ENCODE measurements at regions not wholly inside any gene's neighbourhood (a gene's known extent, or its start where the extent isn't known, plus 50 kb on each side); places are given as distances from the start of the nearest gene placed in this dataset.

- DNase-seq (ENCODE audit: low spot score): no peak
- TF ChIP-seq, protein P1, sequence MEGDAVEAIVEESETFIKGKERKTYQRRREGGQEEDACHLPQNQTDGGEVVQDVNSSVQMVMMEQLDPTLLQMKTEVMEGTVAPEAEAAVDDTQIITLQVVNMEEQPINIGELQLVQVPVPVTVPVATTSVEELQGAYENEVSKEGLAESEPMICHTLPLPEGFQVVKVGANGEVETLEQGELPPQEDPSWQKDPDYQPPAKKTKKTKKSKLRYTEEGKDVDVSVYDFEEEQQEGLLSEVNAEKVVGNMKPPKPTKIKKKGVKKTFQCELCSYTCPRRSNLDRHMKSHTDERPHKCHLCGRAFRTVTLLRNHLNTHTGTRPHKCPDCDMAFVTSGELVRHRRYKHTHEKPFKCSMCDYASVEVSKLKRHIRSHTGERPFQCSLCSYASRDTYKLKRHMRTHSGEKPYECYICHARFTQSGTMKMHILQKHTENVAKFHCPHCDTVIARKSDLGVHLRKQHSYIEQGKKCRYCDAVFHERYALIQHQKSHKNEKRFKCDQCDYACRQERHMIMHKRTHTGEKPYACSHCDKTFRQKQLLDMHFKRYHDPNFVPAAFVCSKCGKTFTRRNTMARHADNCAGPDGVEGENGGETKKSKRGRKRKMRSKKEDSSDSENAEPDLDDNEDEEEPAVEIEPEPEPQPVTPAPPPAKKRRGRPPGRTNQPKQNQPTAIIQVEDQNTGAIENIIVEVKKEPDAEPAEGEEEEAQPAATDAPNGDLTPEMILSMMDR (conservative IDR thresholded peaks at IDR 0.05; ENCODE audit: low read depth, low read length): no peak
- TF ChIP-seq EZH2 (IDR thresholded peaks at IDR 0.05; ENCODE audit: borderline replicate concordance, low read depth, low read length, poor library complexity, severe bottlenecking): no peak
- intact Hi-C loops (cut with micrococcal nuclease; ENCODE audit: unreplicated experiment): no loop called here
- Histone ChIP-seq H3K36me3 (ENCODE audit: insufficient read depth, low read length, poor library complexity, severe bottlenecking) (no peaks in the 10 kb centered on the region), H3K4me1 (ENCODE audit: insufficient read depth, low read length, poor library complexity, severe bottlenecking) (peaks cover 41% of the 10 kb centered on the region), H3K9me3 (ENCODE audit: low read depth, low read length, poor library complexity, severe bottlenecking) (no peaks in the 10 kb centered on the region), H3K4me3 (ENCODE audit: low read depth, low read length, poor library complexity, severe bottlenecking) (no peak overlapping the region), H3K27me3 (replicated peaks; ENCODE audit: insufficient read depth, low read depth, low read length, poor library complexity) (no peaks in the 10 kb centered on the region), H3K27ac (ENCODE audit: low read depth, low read length, poor library complexity, severe bottlenecking) (no peak overlapping the region)
- no TSS peak for BruUV-seq (replicated peaks)
- ChIA-PET POLR2A (ENCODE audit: low non-redundant PET) (no interaction called here), CTCF (no interaction called here)
Measured at GRCh38 chr7:136061433-136061832, 84.3 kb upstream of the MTPN start.

DNA sequence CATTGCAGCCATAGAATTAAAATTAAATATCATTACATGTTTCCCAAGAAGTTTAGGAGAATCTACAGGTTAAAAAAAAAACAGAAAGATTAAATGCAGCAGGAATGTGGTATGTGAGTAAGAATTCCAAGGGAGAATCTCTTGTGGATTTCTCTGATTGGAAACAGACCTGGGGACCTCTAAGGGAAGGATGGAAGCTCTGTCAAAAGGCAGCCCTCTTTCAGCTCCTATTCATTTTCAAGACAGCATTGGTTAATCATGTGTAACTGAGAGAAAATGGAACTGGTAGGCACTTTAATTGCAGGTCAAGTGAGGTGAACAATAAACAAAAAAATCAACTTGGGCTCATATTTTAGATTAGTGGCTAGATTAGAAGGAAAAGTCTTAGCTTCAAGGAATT, 81.4 kb upstream of the MTPN start:
- BruUV-seq (replicated peaks): no TSS peak
- CTCF ChIA-PET: no interaction called here

GRCh38 chr7:136057509-136057908, 80.3 kb upstream of the MTPN start:
- CTCF ChIA-PET: no interaction called here
- Histone ChIP-seq H3K27me3 (replicated peaks; ENCODE audit: insufficient read depth, low read depth, low read length, poor library complexity) (no peaks in the 10 kb centered on the region), H3K4me3 (ENCODE audit: low read depth, low read length, poor library complexity, severe bottlenecking) (no peak overlapping the region), H3K4me1 (ENCODE audit: insufficient read depth, low read length, poor library complexity, severe bottlenecking) (peaks cover 19% of the 10 kb centered on the region), H3K27ac (ENCODE audit: low read depth, low read length, poor library complexity, severe bottlenecking) (no peak overlapping the region), H3K36me3 (ENCODE audit: insufficient read depth, low read length, poor library complexity, severe bottlenecking) (no peaks in the 10 kb centered on the region), H3K9me3 (ENCODE audit: low read depth, low read length, poor library complexity, severe bottlenecking) (no peaks in the 10 kb centered on the region)
- DNase-seq (ENCODE audit: low spot score): no peak
- POLR2A ChIA-PET (ENCODE audit: low non-redundant PET): no interaction called here
- intact Hi-C loops (cut with micrococcal nuclease; ENCODE audit: unreplicated experiment): no loop called here
- TF ChIP-seq, protein P1 (conservative IDR thresholded peaks at IDR 0.05; ENCODE audit: low read depth, low read length): no peak
- TF ChIP-seq EZH2 (IDR thresholded peaks at IDR 0.05; ENCODE audit: borderline replicate concordance, low read depth, low read length, poor library complexity, severe bottlenecking): no peak
- no TSS peak for BruUV-seq (replicated peaks)

More for the DNA sequence above, 81.4 kb upstream of the MTPN start:
- H3K27me3 ChIP-seq (replicated peaks; ENCODE audit: insufficient read depth, low read depth, low read length, poor library complexity): no peaks in the 10 kb centered on the region
- no peak overlapping the region for H3K4me3 ChIP-seq (ENCODE audit: low read depth, low read length, poor library complexity, severe bottlenecking)
- POLR2A ChIA-PET (ENCODE audit: low non-redundant PET): no interaction called here
- intact Hi-C loops (cut with micrococcal nuclease; ENCODE audit: unreplicated experiment): no loop called here
- no peak overlapping the region for H3K27ac ChIP-seq (ENCODE audit: low read depth, low read length, poor library complexity, severe bottlenecking)
- DNase-seq (ENCODE audit: low spot score): no peak
- peaks cover 29% of the 10 kb centered on the region for H3K4me1 ChIP-seq (ENCODE audit: insufficient read depth, low read length, poor library complexity, severe bottlenecking)
- no peaks in the 10 kb centered on the region for H3K36me3 ChIP-seq (ENCODE audit: insufficient read depth, low read length, poor library complexity, severe bottlenecking)
- TF ChIP-seq EZH2 (IDR thresholded peaks at IDR 0.05; ENCODE audit: borderline replicate concordance, low read depth, low read length, poor library complexity, severe bottlenecking): no peak
- TF ChIP-seq, protein P1 (conservative IDR thresholded peaks at IDR 0.05; ENCODE audit: low read depth, low read length): no peak
- H3K9me3 ChIP-seq (ENCODE audit: low read depth, low read length, poor library complexity, severe bottlenecking): no peaks in the 10 kb centered on the region

All from A673 (cell line).